Prostate gland (tissue), 2 donors: ENCODE measurements at regions not wholly inside any gene's neighbourhood (a gene's known extent, or its start where the extent isn't known, plus 50 kb on each side); places are given as distances from the start of the nearest gene placed in this dataset.

Experiments used
- POLR2A ChIP-seq: fragments of 450-650 bp; IDR thresholded peaks from one replicate; pipeline ENCODE4 v1.6.1; 2016; ENCODE audit warnings: antibody characterized with exemption, mild to moderate bottlenecking
- TF ChIP-seq, protein P1 (sequence below), 4 experiments: fragments of 200-600 bp in 2 of 4; fragments of 450-650 bp in 2 of 4; sonication (generic) in 2 of 4; IDR thresholded peaks; 1 replicate in 3 of 4; 2 replicates in 1 of 4; pipeline ENCODE4 v1.5.1; 2016 to 2019; ENCODE audit warnings: antibody characterized with exemption in 4 of 4, mild to moderate bottlenecking in 2 of 4, moderate library complexity in 2 of 4

DNA sequence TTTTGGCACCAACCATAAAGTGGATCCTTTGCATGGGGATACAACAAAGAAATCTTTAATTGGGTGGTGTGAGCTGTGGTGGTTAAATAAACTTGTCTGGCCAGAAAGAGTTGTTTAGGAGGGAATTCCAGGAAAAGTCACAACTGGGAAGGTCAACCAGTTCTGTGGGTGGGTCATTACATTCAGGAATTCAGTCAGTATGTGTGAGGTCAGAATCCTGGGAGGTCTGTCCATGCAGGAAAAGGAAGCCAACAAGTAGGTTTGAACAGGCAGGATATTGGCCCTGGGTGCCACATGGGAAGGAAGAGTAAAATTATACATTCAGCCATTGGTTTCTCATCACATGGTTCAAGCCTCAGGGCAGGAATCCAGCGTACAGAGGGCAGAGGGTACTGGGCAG is 162.3 kb upstream of the ADAMTS5 start:
- TF ChIP-seq, protein P1, sequence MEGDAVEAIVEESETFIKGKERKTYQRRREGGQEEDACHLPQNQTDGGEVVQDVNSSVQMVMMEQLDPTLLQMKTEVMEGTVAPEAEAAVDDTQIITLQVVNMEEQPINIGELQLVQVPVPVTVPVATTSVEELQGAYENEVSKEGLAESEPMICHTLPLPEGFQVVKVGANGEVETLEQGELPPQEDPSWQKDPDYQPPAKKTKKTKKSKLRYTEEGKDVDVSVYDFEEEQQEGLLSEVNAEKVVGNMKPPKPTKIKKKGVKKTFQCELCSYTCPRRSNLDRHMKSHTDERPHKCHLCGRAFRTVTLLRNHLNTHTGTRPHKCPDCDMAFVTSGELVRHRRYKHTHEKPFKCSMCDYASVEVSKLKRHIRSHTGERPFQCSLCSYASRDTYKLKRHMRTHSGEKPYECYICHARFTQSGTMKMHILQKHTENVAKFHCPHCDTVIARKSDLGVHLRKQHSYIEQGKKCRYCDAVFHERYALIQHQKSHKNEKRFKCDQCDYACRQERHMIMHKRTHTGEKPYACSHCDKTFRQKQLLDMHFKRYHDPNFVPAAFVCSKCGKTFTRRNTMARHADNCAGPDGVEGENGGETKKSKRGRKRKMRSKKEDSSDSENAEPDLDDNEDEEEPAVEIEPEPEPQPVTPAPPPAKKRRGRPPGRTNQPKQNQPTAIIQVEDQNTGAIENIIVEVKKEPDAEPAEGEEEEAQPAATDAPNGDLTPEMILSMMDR (IDR thresholded peaks at IDR 0.05) = no peak
- no peak for TF ChIP-seq POLR2A
